Colonic mucosa (tissue), 4 donors: ENCODE measurements at regions not wholly inside any gene's neighbourhood (a gene's known extent, or its start where the extent isn't known, plus 50 kb on each side); places are given as distances from the start of the nearest gene placed in this dataset.

Experiments used
- DNase-seq: peaks from one replicate; pipeline ENCODE4 v3.0.0-alpha.2; 2020
- H3K27ac ChIP-seq: fragments of 200-600 bp; one replicate; pipeline ENCODE4 v1.8.0; 2021
- H3K27me3 ChIP-seq: fragments of 200-600 bp; one replicate; pipeline ENCODE4 v1.8.0; 2021
- H3K36me3 ChIP-seq: fragments of 200-600 bp; one replicate; pipeline ENCODE4 v1.8.0; 2021
- H3K4me1 ChIP-seq: fragments of 200-600 bp; one replicate; pipeline ENCODE4 v1.8.0; 2021; ENCODE audit warnings: mild to moderate bottlenecking
- H3K4me3 ChIP-seq: fragments of 200-600 bp; one replicate; pipeline ENCODE4 v1.8.0; 2021
- H3K9ac ChIP-seq, 2 donors: one replicate each; pipeline ENCODE4 v1.7.0; 2013; ENCODE audit warnings: control low read depth in 2 of 2, low read depth in 2 of 2, low read length in 2 of 2
- H3K9me3 ChIP-seq: fragments of 200-600 bp; one replicate; pipeline ENCODE4 v1.8.0; 2021
- CTCF ChIP-seq: fragments of 200-600 bp; IDR thresholded peaks from one replicate; pipeline ENCODE4 v1.8.0; 2022; ENCODE audit warnings: antibody characterized with exemption, mild to moderate bottlenecking
- intact Hi-C: fragments of 100-400 bp; cut with DNase I; formaldehyde crosslinking; loops from one replicate; pipeline ENCODE4 v1.14.1; 2022
- donor health status: healthy.
- donor health status: DM: no; HTN: no; CAD: no.
- donor health status: DM: no; HTN: no; CAD: no.

GRCh38 chr13:75996582-75996981, 360.5 kb downstream of the LMO7 start:
- Histone ChIP-seq H3K27me3 (no peaks in the 10 kb centered on the region), H3K4me3 (no peak overlapping the region), H3K9ac (no peak overlapping the region), H3K27ac (no peak overlapping the region), H3K4me1 (no peaks in the 10 kb centered on the region), H3K9me3 (no peaks in the 10 kb centered on the region), H3K36me3 (no peaks in the 10 kb centered on the region)
- DNase-seq: no peak
- TF ChIP-seq CTCF: no peak
- intact Hi-C loops: no loop called here

DNA sequence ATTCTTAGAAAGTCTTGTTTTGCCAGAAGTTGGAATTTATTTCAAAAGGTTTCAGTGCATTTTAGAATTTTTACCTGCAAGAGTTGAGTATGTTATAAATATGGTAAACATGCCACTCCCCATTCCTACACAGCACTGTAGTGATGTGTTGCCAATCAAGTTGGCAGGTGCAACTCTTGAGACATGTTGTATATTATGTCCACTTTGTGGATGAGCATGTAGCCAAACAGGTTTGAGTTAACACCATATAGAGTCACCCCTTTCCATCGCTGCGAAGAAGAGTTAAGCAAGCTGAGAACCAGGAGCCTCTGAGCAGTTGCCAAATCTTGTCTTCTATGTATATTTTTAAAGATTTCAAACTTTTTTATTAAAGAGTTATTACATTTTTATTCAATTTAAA, 359.8 kb downstream of the LMO7 start:
- Histone ChIP-seq H3K9ac (no peak overlapping the region), H3K27ac (no peak overlapping the region), H3K4me3 (no peak overlapping the region), H3K36me3 (no peaks in the 10 kb centered on the region), H3K27me3 (no peaks in the 10 kb centered on the region), H3K9me3 (no peaks in the 10 kb centered on the region), H3K4me1 (no peaks in the 10 kb centered on the region)
- TF ChIP-seq CTCF: no peak
- intact Hi-C loops: no loop called here
- DNase-seq: no peak

GRCh38 chr13:75993823-75994222, 357.7 kb downstream of the LMO7 start:
- Histone ChIP-seq H3K9ac (no peak overlapping the region), H3K27ac (no peak overlapping the region), H3K9me3 (no peaks in the 10 kb centered on the region), H3K27me3 (no peaks in the 10 kb centered on the region), H3K36me3 (no peaks in the 10 kb centered on the region), H3K4me1 (no peaks in the 10 kb centered on the region), H3K4me3 (no peak overlapping the region)
- TF ChIP-seq CTCF: no peak
- intact Hi-C loops: no loop called here
- no peak for DNase-seq

DNA sequence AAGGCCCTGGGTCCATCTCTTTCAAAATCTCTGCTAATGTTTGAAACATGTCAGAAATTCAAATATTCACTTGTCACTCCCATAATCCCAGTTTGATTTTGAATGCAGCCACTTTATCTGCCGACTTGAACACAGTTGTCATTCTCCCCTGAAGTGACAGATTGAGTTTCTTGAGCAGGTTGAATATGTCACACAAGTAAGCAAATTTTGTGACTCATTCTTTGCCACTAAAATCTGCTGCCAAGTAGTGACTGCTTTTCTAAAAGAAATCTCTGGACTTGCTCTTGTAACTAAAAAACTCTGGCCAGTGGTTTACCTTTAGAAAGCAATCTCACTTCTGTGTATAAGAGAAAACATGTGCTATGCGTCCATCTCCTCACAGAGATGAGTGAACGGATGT, 357.1 kb downstream of the LMO7 start:
- no peak for TF ChIP-seq CTCF
- no peaks in the 10 kb centered on the region for H3K9me3 ChIP-seq
- no peaks in the 10 kb centered on the region for H3K27me3 ChIP-seq
- DNase-seq: no peak
- H3K4me3 ChIP-seq: no peak overlapping the region
- H3K36me3 ChIP-seq: no peaks in the 10 kb centered on the region
- H3K9ac ChIP-seq: no peak overlapping the region
- intact Hi-C loops: no loop called here
- no peak overlapping the region for H3K27ac ChIP-seq
- no peaks in the 10 kb centered on the region for H3K4me1 ChIP-seq

DNA sequence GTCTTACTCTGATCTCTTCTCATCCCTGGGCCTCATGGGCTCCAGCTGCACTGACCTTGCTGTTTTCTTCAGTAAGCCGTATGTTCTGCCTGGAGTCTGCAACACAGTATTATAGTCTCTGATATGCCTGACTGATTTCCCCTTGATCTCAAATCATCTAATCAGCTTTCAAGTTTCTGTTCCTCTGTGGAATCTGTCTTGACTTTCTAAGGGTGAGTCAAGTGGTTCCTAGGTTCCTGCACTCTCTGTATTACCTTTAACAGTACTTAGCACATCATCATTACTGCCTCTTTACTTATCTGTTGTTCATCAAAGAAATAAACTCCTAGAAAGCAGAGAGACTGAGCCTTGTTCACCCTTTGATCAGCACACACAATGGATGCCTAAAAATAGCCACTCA, 350.7 kb downstream of the LMO7 start:
- Histone ChIP-seq H3K27me3 (no peaks in the 10 kb centered on the region), H3K4me3 (no peak overlapping the region), H3K9ac (no peak overlapping the region), H3K4me1 (no peaks in the 10 kb centered on the region), H3K9me3 (no peaks in the 10 kb centered on the region), H3K36me3 (no peaks in the 10 kb centered on the region), H3K27ac (no peak overlapping the region)
- DNase-seq: no peak
- intact Hi-C loops: no loop called here
- no peak for TF ChIP-seq CTCF

DNA sequence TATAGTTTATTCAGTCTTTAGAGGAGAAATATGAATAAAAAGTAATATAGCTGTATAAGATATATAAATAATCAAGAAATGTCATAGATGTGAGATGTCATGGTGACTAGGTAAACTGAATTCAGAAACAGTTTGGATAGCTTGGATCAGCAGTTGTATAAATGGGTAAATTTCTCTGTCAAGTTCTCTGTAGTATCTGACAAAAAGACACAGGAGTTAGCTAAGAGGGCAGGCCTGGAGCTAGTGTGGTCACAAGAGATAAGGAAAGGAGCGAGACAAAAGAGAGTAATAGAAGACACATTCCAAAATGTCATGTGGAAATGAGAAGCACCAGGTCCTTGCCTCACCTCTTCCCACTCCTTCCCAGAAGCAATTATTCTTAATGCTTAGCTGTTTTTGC, 349.0 kb downstream of the LMO7 start:
- H3K36me3 ChIP-seq: no peaks in the 10 kb centered on the region
- no peak for DNase-seq
- H3K9me3 ChIP-seq: no peaks in the 10 kb centered on the region
- TF ChIP-seq CTCF: no peak
- no peaks in the 10 kb centered on the region for H3K27me3 ChIP-seq
- no peak overlapping the region for H3K27ac ChIP-seq
- intact Hi-C loops: no loop called here
- no peak overlapping the region for H3K4me3 ChIP-seq
- H3K9ac ChIP-seq: no peak overlapping the region
- no peaks in the 10 kb centered on the region for H3K4me1 ChIP-seq
